HTR-8/SVneo (cell line): ENCODE measurements at regions not wholly inside any gene's neighbourhood (a gene's known extent, or its start where the extent isn't known, plus 50 kb on each side); places are given as distances from the start of the nearest gene placed in this dataset.

Experiments
- DNase-seq: peaks from one replicate; pipeline ENCODE4 v3.0.0; 2011; ENCODE audit warnings: low spot score, mixed read lengths; ENCODE audit not compliant: insufficient read length
- FAIRE-seq: peaks from 2 replicates; lab custom pipeline; 2011; peaks lifted over from hg19 to GRCh38; lab: Jason Lieb, UNC

DNA sequence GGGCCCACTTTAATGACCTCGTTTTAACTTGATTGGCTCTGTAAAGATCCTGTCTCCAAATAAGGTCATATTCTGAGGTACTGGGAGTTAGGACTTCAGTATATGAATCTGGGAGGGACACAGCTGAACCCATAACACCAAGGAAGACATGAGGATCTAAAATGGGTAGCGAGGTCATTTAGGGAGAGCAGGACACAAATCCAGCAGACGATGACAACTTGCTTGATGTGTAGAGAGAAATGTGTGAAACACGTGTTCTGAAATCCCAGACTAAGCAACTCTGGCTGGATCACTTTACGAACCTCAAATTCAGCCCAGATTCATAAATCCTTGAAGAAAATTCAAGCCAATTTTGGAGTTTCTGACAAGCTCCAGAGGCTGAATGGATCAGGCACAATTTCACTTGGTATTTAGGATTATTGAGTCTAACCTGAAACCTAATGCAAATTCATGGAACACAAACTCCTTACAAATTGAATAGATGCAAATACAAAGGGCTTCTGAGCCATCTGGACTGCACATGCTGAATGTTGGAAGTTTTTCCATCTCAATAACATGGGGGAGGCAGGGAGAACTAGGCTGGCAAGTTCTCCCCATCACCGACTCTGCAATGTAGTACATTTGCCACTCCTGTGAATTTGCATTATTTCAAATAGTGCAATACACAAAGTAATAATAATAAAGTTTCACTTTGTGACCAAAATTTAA lies 74.0 kb upstream of the SLC30A5 start:
- DNase-seq (no peak), FAIRE-seq (no peak)

GRCh38 chr5:69024241-69024651 lies 69.6 kb upstream of the SLC30A5 start:
- peak; percentile 42 for DNase-seq
- FAIRE-seq = peak; percentile 16

DNA sequence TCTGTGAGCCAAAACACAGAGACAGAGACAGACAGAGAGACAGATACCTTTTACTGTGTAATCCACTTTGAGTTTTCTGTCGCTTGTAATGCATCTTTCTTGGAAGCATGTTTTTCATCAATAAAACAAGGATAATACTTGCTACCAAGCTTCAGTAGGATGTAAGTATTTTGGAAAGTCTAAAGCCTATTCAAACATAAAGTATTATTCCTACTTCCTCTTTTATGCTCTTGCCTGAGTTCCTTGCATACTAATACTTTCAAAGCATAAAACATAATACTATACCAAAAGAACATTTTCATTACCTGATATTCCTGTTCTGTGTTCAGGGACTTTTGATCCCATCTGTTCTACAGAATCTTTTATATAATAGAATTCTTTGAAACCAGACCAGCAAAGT lies 64.5 kb upstream of the SLC30A5 start:
- FAIRE-seq (no peak), DNase-seq (no peak)

DNA sequence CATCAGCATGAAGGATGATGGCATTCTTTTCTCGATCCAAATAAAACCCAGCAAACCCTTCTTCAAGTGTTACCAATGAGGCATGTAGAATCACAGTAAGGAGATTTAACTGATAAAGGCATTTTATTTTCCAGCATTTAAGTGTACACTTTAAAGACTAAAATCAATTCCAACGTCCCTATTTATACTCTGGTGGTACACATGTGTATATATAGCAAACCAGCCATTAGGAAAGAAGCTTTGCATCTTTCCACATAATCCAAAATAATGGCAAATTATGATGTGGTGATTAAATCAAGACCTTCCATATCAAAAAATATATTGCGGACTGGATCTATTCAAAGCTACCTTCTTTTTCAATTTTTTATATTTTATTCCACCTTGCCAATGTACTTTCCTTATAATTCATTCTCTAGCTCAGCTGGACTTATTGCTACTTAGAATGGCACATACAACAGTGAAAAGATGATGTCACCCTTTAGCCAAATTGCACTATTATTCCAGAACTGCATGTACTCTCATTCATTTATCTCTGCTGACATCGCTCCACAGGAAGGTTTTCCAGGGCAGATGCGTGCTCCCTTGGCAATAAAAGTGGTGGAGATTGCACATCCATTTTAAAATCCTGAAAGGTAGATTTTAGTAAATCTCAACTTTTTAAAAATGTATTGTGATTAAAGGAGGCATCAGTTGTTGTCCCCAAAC lies 63.3 kb upstream of the SLC30A5 start:
- no peak for FAIRE-seq
- no peak for DNase-seq

DNA sequence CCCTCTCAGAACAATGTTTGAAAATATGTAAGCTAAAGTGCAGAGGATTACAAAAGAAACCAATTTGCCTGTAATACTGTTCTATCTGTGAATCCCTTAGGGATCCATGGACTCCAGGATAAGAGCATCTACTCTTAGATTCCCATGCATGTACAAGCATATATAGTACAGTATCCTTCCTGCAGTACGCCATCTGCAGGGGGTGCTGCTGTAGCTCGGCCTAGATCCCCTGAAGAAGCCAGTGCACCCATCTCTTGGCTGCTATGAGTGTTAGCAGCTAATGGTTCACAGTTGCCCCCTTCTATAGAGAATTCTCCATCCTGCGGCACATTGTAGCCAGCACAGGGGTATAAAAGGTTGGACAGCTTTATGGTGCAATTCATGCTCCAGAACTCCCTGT lies 61.8 kb upstream of the SLC30A5 start:
- FAIRE-seq (no peak), DNase-seq (no peak)

- FAIRE-seq (no peak), DNase-seq (no peak)
These were observed 60.1 kb upstream of the SLC30A5 start for GRCh38 chr5:69033690-69034089.

- DNase-seq (no peak), FAIRE-seq (no peak)
These were observed 58.9 kb upstream of the SLC30A5 start for GRCh38 chr5:69034898-69035297.

DNA sequence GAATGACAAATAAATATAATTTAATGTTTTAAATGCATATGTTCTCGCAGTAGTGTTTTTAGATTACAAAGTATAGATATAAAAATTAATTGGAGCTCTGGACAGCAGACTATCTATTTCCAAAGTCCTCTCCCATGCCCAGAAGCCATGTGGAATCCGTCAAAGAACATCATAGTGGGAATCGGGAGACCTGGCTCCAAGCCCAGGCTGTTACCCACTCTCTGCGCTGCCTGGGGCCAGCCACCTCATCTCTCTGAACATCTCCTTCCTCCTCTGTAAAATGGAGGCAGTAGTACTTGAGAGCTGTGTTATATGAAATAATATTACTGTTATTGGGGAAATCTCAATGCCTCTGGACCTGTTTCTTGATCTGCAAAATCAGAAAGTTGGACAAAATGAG lies 58.1 kb upstream of the SLC30A5 start:
- DNase-seq (no peak), FAIRE-seq (no peak)

DNA sequence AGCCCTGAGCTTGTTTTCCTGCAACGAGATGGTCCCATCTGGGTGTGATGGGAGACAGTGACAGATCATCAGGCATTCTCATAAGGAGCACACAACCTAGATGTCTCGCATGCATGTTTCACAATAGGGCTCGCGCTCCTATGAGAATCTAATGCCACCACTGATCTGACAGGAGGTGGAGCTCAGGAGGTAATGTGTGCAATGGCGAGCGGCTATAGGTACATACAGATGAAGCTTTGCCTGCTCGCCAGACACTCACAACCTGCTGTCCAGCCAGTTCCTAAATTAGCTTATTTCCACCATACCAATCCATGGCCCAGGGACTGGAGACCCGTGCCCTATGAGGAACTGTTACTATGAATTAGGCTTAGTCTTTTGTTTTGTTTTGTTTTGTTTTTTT lies 55.3 kb upstream of the SLC30A5 start:
- FAIRE-seq = no peak
- DNase-seq = no peak

- DNase-seq = no peak
- no peak for FAIRE-seq
These were observed 54.0 kb upstream of the SLC30A5 start for GRCh38 chr5:69039829-69040228.

- DNase-seq (no peak), FAIRE-seq (no peak)
These were observed 51.3 kb upstream of the SLC30A5 start for GRCh38 chr5:69042500-69042899.

- DNase-seq (peak; percentile 81), FAIRE-seq (no peak)
These were observed 50.7 kb upstream of the SLC30A5 start for GRCh38 chr5:69042915-69043654.

DNA sequence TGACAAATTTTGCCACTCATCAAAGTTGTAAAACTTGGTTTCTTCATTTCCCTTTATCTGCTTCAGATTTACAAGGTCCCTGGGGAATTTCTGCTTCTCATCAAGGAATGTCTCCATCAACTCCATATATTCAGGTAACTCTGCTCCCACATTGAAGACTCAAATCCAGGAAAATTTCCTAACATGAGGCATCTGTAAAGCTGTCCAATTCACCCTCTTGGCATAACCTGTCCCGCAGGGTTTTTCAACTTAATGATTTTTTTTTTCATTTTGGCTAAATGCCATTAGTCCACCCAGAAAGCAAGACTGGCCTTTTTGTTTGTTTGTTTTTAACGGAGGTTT lies 50.2 kb upstream of the SLC30A5 start:
- DNase-seq = no peak
- FAIRE-seq = no peak
